GM13977 (cell line): ENCODE measurements at regions not wholly inside any gene's neighbourhood (a gene's known extent, or its start where the extent isn't known, plus 50 kb on each side); places are given as distances from the start of the nearest gene placed in this dataset.

ENCODE experiments used
- DNase-seq: peaks from one replicate; pipeline ENCODE4 v3.0.0; 2012; ENCODE audit warnings: low spot score
- in situ Hi-C: fragments of 300-500 bp; cut with MboI; formaldehyde crosslinking; loops from one replicate; pipeline ENCODE4 v1.12.0; 2022; ENCODE audit warnings: low sequenced_read_pairs, low pct_unique_long_range_greater_than_20kb, mixed read lengths, inconsistent platforms; ENCODE audit not compliant: unreplicated experiment
- TF ChIP-seq, protein P1 (sequence below): IDR thresholded peaks from 2 replicates; pipeline ENCODE4 v1.5.1; 2012; ENCODE audit warnings: mild to moderate bottlenecking, control low read depth; ENCODE audit not compliant: insufficient read depth; ENCODE audit errors: extremely low read depth, missing control alignments

DNA sequence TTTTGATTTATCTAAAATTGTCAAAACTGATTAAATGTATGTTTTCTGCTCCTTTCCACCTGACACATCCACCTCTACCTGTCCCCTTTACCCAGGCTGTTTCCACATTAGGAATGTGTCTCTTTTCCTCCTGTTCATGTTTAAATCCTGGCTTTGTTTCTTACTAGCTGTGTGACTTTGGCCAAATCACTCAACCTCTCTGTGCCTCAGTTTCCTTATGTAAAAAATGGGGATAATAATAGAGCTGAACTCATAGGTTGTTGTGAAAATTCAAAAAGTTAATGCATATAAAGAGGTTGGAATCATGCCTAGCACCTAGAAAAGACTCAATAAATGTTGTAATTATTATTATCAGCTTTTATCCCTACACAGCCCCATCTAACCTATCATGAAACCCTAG is 136.8 kb downstream of the NXPE2 start:
- TF ChIP-seq, protein P1, sequence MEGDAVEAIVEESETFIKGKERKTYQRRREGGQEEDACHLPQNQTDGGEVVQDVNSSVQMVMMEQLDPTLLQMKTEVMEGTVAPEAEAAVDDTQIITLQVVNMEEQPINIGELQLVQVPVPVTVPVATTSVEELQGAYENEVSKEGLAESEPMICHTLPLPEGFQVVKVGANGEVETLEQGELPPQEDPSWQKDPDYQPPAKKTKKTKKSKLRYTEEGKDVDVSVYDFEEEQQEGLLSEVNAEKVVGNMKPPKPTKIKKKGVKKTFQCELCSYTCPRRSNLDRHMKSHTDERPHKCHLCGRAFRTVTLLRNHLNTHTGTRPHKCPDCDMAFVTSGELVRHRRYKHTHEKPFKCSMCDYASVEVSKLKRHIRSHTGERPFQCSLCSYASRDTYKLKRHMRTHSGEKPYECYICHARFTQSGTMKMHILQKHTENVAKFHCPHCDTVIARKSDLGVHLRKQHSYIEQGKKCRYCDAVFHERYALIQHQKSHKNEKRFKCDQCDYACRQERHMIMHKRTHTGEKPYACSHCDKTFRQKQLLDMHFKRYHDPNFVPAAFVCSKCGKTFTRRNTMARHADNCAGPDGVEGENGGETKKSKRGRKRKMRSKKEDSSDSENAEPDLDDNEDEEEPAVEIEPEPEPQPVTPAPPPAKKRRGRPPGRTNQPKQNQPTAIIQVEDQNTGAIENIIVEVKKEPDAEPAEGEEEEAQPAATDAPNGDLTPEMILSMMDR: no peak
- DNase-seq: no peak
- in situ Hi-C loops: no loop called here

DNA sequence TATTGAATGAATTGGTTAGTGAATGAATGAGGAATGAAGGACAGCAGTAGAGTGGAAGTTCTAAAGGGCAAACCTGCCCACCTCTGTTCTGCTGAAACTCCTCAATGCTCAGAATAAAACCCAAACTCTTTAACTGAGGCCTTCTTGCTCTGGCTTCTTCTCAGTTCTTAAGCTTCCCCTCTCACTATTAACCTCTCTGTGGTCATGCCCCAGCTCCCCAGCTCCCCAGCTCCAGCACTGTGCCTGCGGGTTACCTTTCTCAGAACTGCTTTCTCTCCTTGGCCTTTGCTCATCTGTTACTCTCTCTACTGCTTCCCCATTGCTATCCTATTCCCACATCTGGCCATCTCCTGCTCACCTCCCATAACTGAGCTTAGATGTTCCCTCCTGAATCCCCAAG is 137.4 kb downstream of the NXPE2 start:
- in situ Hi-C loops: no loop called here
- DNase-seq: no peak
- TF ChIP-seq, protein P1: no peak

DNA sequence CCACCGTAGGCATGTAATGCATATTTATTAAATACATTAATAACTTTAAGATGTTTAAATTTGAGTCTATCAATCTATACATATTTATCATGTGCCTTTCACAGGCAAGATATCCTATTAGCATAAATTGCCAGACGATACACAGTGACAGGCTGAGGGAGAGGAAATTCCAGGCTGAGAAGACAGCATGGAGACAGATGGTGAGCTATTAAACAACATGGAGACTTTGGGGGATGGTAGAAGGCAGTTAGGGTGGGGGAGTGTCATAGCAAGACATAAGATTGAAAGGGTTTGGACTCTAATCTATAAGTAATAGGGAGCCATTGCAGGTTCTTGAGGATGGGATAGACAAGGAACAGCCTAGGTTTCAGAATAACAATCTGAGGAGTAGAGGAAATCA is 138.5 kb downstream of the NXPE2 start:
- in situ Hi-C loops: no loop called here
- TF ChIP-seq, protein P1: no peak
- DNase-seq: no peak

DNA sequence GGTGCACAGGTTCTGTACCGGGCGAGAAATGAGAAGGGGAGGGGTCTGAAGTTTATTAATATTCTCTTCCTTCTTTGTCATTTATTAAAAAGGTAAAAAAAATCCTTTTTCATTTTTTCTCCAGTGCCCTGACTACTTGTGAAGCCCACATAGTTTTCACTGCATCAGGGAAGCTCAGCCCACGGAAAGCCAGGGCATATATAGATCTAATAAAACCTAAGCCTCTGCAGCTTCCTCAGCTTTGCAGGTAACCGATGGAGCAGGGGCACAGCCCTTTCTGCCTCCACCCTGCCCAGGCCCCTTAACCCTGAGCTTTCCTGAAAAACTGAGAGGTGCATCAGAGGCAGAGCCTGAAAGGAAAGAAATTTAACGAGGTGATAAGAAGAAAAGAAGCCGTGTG is 140.1 kb downstream of the NXPE2 start:
- in situ Hi-C loops: no loop called here
- TF ChIP-seq, protein P1: no peak
- DNase-seq: no peak

DNA sequence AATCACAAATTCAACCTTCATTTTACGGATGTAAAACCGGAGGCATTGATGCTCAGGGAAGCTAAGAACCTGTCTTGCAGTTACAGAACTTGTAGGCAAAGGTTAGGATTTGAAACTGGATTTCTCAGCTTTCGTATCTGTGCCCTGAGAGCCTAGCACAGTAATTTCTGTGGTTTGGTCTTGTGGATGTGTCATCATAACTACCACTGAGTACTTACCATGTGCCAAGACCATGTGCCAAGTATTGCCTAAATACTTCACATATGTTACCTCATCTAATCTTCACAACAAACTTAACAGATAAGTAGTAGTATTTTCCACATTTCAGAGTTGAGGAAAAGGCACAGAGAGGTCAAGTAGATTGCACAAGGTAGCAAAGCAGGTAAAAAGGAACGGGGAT is 140.7 kb downstream of the NXPE2 start:
- in situ Hi-C loops: no loop called here
- TF ChIP-seq, protein P1: no peak
- DNase-seq: no peak

DNA sequence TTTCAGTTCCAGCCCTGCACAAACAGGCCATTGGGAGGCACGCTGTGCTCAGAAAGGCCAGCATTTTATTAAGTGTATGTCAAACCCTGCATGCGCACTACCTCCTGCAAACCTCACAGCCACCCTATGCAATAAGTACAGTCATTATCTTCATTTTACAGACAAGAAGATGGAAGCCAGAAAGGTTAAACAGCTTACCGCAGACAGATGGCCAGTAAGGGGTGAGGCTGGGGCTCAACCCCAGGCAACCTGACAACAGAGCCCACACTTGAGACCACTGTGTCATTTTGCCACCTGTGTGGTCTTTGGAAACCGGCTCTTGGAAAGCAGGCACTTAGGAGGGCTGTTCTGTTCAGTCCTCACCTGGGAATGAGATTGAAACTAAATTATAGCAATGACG is 142.3 kb downstream of the NXPE2 start:
- no peak for DNase-seq
- in situ Hi-C loops: no loop called here
- TF ChIP-seq, protein P1: no peak
